Colonic mucosa (tissue), 4 donors: ENCODE measurements at regions not wholly inside any gene's neighbourhood (a gene's known extent, or its start where the extent isn't known, plus 50 kb on each side); places are given as distances from the start of the nearest gene placed in this dataset.
"Not testable (repeated sequence)": the region's sequence is repeated elsewhere in the genome, so short reads cannot be mapped to it uniquely, and the experiment has no call there.

ENCODE experiments used
- DNase-seq: peaks from one replicate; pipeline ENCODE4 v3.0.0-alpha.2; 2020
- H3K27ac ChIP-seq: fragments of 200-600 bp; one replicate; pipeline ENCODE4 v1.8.0; 2021
- H3K27me3 ChIP-seq: fragments of 200-600 bp; one replicate; pipeline ENCODE4 v1.8.0; 2021
- H3K36me3 ChIP-seq: fragments of 200-600 bp; one replicate; pipeline ENCODE4 v1.8.0; 2021
- H3K4me1 ChIP-seq: fragments of 200-600 bp; one replicate; pipeline ENCODE4 v1.8.0; 2021; ENCODE audit warnings: mild to moderate bottlenecking
- H3K4me3 ChIP-seq: fragments of 200-600 bp; one replicate; pipeline ENCODE4 v1.8.0; 2021
- H3K9ac ChIP-seq, 2 donors: one replicate each; pipeline ENCODE4 v1.7.0; 2013; ENCODE audit warnings: control low read depth in 2 of 2, low read depth in 2 of 2, low read length in 2 of 2
- H3K9me3 ChIP-seq: fragments of 200-600 bp; one replicate; pipeline ENCODE4 v1.8.0; 2021
- intact Hi-C: fragments of 100-400 bp; cut with DNase I; formaldehyde crosslinking; loops from one replicate; pipeline ENCODE4 v1.14.1; 2022
- TF ChIP-seq, protein P1 (sequence below): fragments of 200-600 bp; IDR thresholded peaks from one replicate; pipeline ENCODE4 v1.8.0; 2022; ENCODE audit warnings: antibody characterized with exemption, mild to moderate bottlenecking
- donor health status: healthy.
- donor health status: DM: no; HTN: no; CAD: no.
- donor health status: DM: no; HTN: no; CAD: no.

DNA sequence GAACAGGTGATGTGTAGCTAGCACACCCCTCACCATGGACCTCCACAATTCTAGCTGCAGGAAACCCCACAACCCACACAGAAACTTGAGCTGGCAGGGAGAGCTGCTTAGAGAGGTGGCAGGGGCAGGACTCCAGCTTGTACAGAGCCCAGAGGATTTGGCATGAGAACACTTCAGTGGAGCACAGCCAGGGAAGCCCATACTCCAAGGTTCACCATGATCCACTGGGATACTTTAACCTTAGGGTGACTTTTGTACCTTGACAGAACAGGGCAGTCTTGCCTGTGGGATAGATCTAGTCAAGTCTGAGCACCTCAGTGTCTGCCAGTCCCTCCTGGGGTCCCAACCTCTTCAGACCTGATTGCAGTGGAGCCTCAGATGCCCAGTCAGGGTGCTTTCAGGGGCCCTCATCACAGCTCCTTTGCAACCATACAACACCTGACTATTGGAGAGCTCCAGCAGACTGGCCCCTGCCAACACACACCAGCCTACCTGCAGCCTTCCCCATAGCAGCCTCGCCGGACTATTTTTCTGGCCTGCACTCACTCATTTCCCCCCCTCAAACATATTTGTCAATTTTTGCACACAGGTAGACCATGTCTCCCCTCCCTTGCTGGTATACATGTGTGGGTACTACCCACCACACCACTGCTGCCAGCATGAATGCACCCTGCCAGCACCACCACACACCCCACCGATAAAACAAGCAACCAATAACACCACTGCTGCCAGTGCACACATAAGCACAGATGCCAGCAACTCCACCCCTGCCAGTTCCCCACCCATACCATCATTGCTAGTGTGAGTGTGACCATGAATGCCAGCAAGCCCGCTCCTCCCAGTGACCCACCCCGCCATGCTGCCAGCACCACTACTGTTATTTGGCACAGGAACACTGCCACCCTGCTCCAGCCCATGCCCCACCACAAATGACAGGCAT is 56.0 kb upstream of the CDX4 start:
- H3K9ac ChIP-seq, result no peak overlapping the region
- no peaks in the 10 kb centered on the region for H3K27me3 ChIP-seq
- no peaks in the 10 kb centered on the region for H3K9me3 ChIP-seq
- no peak overlapping the region for H3K4me3 ChIP-seq
- H3K4me1 ChIP-seq, result no peaks in the 10 kb centered on the region
- no peaks in the 10 kb centered on the region for H3K36me3 ChIP-seq
- H3K27ac ChIP-seq, result no peak overlapping the region
- no peak for DNase-seq
- TF ChIP-seq, protein P1, sequence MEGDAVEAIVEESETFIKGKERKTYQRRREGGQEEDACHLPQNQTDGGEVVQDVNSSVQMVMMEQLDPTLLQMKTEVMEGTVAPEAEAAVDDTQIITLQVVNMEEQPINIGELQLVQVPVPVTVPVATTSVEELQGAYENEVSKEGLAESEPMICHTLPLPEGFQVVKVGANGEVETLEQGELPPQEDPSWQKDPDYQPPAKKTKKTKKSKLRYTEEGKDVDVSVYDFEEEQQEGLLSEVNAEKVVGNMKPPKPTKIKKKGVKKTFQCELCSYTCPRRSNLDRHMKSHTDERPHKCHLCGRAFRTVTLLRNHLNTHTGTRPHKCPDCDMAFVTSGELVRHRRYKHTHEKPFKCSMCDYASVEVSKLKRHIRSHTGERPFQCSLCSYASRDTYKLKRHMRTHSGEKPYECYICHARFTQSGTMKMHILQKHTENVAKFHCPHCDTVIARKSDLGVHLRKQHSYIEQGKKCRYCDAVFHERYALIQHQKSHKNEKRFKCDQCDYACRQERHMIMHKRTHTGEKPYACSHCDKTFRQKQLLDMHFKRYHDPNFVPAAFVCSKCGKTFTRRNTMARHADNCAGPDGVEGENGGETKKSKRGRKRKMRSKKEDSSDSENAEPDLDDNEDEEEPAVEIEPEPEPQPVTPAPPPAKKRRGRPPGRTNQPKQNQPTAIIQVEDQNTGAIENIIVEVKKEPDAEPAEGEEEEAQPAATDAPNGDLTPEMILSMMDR, result no peak
- intact Hi-C loops, result no loop called here

DNA sequence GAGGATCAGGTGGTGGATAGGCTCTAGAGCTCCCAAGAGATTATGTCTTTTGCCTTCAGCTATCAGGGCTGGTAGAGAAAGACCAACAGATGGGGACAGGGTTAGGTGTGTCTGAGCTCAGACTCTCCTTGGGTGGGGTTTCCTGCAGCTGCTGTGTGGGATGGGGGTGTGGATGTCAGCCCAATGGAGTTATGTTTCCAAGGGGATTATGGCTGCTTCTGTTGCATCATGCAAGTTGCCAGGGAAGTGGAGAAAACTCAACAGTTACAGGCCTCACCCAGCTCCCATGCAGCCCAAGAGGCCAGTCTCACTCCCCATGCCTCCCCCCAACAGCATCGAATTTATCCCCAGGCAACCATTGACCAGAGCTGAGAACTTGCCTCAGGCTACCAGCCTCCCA is 80.2 kb upstream of the CDX4 start:
- Histone ChIP-seq H3K4me1 (no peaks in the 10 kb centered on the region), H3K9me3 (no peaks in the 10 kb centered on the region), H3K4me3 (no peak overlapping the region), H3K36me3 (no peaks in the 10 kb centered on the region), H3K27me3 (no peaks in the 10 kb centered on the region), H3K9ac (no peak overlapping the region), H3K27ac (no peak overlapping the region)
- TF ChIP-seq, protein P1, result no peak
- DNase-seq, result no peak
- intact Hi-C loops, result no loop called here

DNA sequence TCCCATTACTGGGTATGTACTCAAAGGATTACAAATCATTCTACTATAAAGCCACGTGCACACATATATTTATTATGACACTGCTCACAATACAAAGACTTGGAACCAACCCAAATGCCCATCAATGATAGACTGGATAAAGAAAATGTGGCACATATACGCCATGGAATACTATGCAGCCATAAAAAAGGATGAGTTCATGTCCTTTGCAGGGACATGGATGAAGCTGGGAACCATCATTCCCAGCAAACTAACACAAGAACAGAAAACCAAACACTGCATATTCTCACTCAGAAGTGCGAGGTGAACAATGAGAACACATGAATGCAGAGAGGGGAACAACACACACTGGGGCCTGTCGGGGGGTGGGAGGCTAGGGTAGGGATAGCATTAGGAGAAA is 89.6 kb upstream of the CDX4 start:
- H3K27ac ChIP-seq, H3K4me3 ChIP-seq, intact Hi-C loops: not testable (repeated sequence)

DNA sequence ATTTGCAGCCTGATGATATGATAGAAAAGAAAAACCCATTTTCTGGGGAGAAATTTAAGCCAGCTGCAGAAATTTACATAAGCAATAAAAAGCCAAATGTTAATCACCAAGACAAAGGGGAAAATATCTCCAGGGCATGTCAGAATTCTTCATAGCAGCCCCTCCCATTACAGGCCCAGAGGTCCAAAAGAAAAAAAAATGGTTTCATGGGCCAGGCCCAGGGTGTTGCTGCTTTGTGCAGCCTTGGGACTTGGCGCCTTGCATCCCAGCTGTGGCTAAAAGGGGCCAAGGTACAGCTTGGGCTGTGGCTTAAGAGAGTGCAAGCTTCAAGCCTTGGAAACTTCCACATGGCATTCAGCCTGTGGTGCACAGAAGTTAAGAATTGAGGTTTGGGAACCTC is 97.9 kb upstream of the CDX4 start:
- Histone ChIP-seq H3K9me3 (no peaks in the 10 kb centered on the region), H3K9ac (no peak overlapping the region), H3K27me3 (no peaks in the 10 kb centered on the region), H3K4me1 (no peaks in the 10 kb centered on the region), H3K4me3 (no peak overlapping the region), H3K36me3 (no peaks in the 10 kb centered on the region), H3K27ac (no peak overlapping the region)
- TF ChIP-seq, protein P1, result no peak
- intact Hi-C loops, result no loop called here
- DNase-seq, result no peak

More for the DNA sequence above, 89.6 kb upstream of the CDX4 start:
- H3K4me1 ChIP-seq, H3K27me3 ChIP-seq, H3K9me3 ChIP-seq, H3K36me3 ChIP-seq, DNase-seq, H3K9ac ChIP-seq: not testable (repeated sequence)

DNA sequence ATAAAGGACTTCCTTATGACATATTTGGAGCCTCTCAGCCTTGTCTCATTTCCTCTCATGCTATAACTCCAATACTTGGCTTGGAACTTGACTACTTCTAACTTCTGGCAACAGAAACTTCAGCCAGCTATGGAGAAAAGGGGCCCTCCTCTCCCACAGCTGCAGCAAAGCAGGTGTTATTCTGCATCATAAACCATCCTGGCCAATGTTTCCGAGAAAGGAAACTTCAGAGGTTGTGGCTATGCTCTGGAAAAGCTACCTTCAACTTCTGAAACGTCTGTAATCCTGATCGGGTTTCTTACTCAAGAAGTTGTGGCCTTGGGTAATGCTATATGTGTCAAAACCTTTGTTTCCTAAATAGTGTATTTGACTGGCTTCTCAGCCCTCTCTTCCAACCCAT is 109.5 kb upstream of the CDX4 start:
- Histone ChIP-seq H3K36me3 (no peaks in the 10 kb centered on the region), H3K9ac (no peak overlapping the region), H3K27me3 (no peaks in the 10 kb centered on the region), H3K4me1 (no peaks in the 10 kb centered on the region), H3K4me3 (no peak overlapping the region), H3K9me3 (no peaks in the 10 kb centered on the region), H3K27ac (no peak overlapping the region)
- TF ChIP-seq, protein P1, result no peak
- intact Hi-C loops, result no loop called here
- no peak for DNase-seq

DNA sequence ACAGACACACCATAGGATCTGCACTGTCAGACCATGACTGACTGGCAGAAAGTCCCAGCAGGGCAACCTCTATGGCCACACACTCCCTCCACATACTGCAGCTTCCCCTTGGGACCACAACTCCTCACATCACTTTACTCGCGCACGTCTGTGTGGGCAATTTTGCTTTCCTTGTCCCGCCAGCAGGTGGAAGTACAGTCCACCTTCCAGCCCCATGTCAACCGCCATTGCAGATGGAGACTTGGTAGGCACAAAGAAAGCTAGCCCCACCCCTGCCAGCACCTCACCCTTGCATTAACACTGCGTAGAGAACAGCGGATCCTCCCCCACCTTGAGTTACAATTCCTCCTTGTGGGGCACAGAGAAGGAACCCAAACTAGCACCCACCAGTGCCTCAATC is 74.4 kb upstream of the NAP1L2 start:
- DNase-seq, result no peak
- Histone ChIP-seq H3K27me3 (no peaks in the 10 kb centered on the region), H3K9me3 (no peaks in the 10 kb centered on the region), H3K4me3 (no peak overlapping the region), H3K9ac (no peak overlapping the region), H3K4me1 (no peaks in the 10 kb centered on the region), H3K36me3 (no peaks in the 10 kb centered on the region), H3K27ac (no peak overlapping the region)
- intact Hi-C loops, result no loop called here
- TF ChIP-seq, protein P1, result no peak
